Middle frontal gyrus (tissue), 1 donor: ENCODE measurements at regions not wholly inside any gene's neighbourhood (a gene's known extent, or its start where the extent isn't known, plus 50 kb on each side); places are given as distances from the start of the nearest gene placed in this dataset.

ENCODE experiments used
- DNase-seq: peaks from one replicate; pipeline ENCODE4 v3.0.0-alpha.2; 2015; ENCODE audit warnings: low spot score; ENCODE audit errors: extremely low spot score

DNA sequence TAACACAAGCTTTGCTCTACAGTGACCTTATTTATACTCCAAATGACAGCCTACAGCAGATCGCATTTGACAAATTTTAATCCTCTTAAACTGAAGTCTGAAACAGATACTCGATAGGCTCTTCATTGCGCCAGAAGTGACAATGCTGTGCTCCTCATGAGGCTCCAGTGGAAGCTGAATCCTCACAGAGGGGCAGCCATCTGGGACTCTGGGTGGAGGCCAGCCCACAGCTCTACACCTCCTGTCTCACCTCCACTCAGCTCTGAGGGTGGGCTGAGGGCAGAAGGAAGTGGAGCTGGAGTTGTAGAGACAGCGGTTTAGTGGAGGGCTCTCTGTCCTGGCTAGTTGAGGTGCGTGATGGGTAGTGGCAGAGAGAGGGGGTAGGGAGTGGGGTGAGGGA lies 283.3 kb upstream of the ANKRD55 start:
- DNase-seq: no peak

DNA sequence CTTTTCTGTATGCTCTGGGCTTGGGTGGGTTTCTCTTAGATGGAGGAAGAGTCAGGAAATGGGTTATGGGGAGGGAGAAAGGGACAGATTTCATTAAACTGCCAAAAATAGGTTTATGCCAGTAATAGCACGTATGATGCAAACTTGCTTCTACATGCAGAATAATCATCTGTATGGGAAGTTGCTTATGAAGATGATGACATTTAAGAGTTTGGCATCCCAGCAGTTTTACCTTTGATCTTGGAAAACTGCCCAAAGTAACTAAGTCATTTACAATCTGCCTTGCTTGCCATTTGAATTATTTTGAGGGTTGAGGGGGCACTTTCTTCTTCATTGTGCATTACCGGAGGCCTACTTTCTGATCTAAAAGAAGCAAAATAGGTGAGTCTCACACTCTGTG lies 282.9 kb upstream of the ANKRD55 start:
- DNase-seq: no peak

DNA sequence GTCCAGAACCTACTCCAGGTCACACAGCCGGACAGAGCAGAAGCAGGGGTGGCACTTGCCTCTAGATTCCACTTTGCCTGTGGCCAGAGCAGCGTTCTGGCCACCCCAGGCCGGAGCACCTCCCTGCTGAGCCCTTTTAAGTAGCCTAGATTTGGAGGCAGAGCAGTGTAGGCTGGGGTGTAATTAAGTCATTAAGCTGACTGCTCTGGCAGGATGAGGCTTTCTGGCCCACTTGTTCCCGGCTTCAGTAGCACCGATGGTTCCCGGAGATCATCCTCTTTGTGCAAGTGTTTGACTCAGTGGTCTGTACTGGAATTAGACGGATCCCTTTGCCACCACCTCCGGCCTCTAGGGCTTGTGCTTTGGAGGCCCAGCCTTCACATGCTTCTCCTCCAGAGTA lies 281.9 kb upstream of the ANKRD55 start:
- no peak for DNase-seq

DNA sequence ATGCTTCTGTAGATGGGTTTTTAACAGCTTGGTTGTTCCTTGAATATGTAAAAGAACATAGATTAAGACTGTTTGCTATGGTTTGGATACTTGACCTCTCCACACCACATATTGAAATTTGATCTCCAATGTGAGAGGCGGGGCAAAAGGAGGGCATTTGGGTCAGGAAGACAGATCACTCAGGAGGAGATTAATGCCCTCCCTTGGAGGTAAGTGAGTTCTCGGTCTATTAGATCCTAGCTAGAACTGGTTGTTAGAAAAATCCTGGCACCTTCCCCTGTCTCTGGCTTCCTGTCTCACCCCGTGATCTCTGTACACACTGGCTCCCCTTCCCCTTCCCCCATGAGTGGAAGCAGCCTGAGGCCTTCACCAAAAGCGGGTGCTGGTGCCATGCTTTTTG lies 281.1 kb upstream of the ANKRD55 start:
- DNase-seq: no peak

DNA sequence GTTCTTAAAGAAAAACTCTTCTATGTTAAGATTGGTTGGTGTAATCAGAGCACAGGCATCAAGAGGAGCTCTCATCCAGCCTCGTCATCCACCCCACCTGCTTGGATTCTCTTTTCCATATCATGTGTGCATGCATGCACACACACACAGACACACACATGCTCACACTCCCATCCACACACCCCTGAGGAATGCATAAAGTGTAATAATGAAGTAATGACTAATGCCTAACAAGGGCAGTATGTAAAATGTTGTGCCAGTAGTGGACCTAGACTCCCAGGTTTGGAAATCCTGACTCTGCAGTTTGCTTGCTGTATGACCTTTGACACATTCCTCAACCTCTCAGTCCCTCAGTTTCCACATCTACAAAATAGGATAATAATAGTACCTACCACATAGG lies 280.0 kb upstream of the ANKRD55 start:
- DNase-seq: no peak

DNA sequence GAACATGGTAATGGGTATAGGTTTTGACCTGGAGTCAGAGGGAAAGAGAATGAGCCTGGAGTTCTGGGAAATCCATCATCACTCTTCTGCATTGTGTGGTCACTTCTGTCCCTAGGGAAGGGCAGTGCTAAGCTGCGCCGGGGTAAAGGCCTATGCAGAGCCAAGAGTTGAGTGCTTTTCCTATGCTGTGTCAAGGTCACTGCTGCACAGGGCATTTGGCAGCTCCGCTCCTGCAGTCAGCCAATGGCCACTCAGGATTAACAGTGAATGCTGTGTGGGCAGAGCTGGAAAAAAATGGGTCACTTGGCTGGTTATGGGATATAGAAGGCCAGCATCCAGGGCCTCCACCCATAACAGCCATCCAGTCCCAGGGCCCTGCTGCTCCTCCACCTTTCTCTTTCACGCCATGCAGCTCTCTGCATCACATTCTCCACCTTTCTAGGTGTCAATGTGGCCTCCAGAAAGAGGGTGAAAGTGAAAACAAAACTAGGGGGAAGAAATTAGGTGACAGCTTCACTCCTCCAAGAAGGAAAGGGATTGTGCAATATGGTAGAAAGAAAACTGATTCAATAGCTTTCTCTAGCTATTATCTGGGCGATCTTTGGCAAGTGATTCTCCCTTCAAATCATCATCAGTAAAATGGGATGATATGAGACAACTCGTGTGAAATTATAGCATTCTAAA lies 279.3 kb upstream of the ANKRD55 start:
- DNase-seq: no peak

DNA sequence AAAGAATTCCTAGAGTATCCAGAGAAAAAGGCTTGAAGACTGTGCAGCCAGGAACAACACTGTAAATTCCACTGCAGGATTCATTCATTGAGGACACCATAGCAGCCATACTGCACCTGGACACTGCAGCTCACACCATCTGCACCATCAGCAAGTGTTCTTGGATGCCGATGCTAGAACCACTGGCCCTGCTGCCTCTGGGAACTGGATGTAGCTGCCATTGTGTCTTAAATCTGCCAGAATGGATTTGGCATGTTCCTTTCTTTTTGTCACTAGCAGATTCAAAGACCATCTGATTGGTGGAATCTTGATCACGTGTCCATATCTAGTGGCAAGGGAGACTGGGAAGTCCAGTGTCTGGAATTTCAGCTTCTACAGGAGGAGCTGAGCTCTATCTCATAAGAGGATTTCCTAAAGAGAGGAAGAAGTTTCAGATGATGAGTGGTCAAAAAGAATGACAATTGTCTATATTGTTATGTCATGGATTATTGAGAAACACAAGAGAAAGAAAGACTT lies 278.3 kb upstream of the ANKRD55 start:
- no peak for DNase-seq

DNA sequence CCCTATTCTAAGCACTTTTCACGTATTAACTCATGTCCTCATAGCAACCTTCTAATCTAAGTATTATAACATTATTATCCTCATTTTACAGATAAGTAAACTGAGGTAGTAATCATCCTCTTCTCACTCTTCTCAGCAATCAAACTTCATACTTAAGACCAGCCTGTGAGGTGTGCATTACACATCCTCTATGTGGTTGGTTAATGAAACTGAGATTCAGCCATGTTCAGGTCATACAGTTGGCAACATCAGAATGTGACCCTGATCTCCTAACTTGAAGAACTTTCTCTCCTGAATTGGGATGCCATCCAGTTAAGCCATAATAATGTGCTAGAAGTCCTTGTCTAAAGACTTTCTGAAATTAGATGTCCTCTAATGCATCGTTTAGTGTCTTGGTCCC lies 275.1 kb upstream of the ANKRD55 start:
- no peak for DNase-seq

DNA sequence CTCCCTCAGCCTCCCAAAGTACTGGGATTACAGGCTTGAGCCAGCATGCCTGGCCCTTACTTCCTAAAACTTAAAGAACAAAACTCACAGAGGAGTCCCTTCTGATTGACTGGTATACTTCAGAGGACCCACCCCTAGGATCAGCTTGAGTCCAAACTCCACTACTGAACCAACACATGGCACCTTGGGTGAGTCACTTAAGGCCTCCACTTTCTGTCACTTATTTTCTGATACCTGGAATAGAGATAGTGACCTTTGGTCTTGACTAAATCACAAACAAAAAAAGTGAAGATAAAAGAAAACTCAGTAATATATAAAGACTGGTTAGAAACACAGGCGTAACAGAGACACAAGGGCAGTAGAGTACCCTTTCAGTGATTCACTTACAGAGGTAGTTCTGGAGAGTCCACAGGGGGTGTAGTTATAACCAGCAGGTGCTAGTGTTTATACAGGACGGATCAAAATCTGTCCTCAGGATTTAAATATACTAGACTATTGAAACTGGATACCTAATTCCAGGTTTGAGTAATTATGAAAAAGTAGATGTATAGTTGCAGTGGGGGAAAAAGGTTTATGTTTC lies 274.3 kb upstream of the ANKRD55 start:
- DNase-seq: no peak

DNA sequence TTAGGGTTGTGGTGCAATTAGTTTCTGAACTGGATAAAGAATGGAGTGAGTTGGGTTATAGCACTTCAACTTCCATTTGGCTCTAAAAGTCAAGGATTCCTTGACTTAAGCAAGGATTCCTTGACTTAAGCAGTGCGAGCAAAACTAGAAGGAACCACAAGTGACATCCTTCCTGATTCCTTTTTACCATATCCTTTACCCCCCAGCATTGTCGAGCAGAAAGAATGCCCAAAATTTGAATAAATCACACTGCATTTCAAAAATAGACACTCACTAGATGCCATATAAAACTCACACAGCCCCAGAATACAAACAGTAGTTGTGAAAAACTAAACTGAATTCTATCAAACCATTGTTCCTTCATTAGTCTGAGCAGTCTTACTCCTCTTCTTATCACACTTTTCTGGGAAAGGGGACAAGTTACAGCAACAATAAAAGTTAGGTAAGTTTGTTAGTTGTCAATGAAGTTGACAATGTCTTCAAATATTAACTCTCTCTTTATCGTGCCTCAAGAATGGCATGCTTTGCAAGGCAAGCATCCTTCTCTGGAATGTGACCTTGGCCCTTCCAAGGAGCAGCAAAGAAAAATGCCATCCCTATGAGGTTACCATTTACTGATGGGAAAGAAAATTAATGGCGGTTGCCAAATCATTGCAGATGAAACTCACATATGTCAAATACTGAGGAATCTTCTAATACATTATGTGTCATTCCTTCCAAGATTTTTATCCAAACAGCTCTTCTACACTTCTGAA lies 273.3 kb upstream of the ANKRD55 start:
- DNase-seq: no peak

DNA sequence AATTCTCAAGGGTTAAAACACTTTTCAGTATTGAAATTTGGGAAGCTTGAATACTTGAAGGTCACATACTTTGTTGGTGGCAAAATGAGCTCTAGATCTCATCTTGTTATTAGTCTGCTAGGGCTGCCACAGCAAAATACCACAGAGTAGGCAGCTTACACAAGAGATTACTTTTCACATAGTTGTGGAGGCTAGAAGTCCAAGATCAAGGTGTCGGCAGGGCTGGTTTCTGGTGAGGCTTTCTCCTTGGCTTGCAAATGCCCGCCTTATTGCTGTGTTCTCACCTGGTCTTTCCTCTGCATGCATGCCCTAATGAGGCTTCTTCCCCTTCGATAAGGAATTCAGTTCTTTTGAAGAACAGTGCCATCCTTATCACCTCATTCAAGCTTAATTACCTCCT lies 270.8 kb upstream of the ANKRD55 start:
- DNase-seq: no peak

DNA sequence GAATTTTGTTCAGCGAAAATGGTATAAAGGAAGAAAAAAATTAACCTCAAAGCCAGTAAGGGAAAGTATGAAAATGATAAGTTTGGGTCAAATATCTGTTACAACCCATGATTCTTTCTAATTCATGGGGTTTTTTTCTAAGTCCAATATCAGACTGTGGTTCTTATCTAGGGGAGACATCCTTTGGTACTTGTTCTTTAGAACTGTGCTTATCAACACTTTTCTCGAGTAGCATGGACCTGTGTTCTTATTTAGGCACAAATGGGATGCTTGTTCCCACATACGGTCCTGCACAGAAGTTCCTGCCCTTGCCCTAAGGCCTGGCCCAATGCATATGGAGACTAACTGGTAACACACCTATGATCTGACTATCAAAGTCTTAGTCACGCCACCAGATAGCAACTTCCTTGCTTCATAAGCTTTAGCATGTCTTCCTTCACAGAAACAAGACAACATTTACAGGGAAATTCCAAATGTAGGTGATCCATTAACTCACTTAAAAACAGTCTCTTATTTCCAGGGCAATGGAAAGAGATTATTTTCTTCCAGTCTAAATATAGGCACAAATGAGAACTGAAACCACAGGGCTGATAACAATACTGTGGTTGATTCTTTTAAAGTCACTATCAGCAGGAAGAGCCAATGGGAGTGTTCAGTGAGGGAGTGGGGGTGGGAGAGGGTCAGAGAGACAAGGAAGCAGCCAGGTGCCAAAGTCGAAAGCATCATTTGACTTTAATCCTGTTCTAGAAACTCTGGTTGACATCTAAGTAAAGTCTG lies 268.8 kb upstream of the ANKRD55 start:
- no peak for DNase-seq

DNA sequence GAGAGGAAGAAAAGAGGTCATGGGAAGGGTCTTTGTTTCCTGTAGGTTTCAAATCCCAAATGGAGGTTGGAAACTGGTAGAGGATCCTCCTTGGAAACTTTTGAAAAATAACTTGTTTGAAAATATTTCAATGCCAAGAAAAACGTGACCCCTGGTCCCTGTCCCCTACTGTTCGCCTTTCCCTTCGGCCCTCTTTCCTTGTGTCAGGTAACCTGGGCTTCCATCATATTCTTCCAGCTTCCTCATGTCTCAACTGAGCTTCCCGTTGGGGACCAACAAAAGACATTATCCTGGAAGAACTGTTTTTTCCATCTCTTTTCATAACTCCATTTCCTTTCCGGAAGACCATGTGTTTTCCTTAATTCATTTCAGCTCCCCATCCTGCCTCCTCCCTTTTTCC lies 266.8 kb upstream of the ANKRD55 start:
- no peak for DNase-seq

DNA sequence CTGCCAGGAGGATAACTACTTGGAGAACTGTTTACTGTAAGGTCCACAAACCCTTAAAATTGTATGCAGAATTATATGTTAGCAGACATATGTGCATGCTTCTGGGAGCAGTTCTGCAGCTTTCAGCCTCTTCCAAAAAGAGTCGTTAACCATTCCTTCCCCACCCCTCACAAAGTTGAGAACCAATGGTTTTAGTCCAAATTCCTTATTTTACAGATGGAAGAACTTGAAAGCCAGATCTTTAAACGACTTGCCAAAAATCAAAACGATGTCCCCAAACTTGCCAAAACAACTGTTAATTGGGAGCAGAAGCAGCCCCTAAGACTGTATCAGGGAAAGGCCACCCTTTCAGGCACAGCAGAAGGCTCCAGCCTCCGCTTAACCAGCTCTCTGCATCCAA lies 266.4 kb upstream of the ANKRD55 start:
- no peak for DNase-seq

DNA sequence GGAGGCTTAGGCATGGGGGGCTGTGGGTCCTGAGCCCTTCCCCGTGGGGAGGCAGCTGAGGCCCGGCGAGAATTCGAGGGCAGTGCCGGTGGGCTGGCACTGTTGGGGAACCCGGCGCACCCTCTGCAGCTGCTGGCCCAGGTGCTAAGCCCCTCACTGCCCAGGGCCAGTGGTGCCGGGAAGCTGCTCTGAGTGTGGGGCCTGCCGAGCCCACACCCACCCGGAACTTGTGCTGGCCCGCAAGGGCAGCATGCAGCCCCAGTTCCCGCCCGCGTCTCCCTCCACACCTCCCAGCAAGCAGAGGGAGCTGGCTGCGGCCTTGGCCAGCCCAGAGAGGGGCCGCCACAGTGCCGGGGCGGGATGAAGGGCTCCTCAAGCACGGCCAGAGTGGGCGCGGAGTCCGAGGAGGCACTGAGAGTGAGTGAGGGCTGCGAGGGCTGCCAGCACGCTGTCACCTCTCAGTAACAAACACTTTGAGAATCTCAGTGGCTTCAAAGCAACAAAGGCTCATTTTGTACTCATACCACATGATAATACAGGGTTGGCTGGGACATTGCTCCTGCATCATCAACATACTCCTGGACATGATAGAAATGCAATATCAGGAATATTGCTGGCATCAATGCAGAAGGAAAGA lies 265.7 kb upstream of the ANKRD55 start:
- no peak for DNase-seq

DNA sequence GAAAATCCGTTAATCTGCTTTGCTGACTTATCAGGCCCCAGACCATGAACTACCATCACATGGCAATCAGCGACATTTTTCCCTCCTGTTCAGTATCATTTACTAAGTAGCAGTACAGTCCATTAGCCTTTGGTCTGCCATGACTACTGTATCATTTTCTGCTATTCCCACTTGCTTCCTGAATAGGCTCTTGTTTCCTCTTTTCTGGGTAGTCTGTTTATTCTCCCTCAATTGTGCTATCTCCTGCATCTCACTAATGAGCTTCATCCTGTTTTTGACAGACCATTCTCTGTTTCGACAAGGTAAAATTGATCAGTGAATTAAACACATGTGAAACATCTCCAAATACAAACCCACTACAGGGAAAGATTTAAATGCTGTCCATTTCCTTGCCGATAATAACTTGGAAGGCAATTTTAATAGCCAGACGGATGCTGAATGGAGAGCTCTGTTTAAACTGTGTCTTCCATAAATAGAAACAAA lies 263.5 kb upstream of the ANKRD55 start:
- no peak for DNase-seq

DNA sequence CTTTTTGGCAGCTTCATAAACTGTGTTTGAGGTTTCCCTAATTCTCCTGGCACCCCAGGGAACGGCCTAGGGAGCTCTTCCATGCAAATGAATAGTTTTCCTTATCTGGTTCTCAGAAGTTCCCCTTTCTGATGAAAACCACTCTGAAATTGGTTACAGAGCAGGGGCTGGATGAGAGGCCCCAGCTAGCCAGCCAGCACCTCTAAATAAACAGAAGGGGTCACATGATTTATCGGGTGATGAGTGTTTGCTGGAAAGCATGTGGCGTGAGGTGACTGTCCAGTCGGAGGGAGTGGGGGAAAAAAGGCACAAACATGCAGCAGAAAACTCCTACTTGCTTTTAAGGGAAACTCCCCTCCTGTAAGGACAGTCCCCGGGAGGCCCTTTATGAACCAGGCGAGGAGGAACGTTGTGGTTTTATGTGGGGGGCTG lies 261.2 kb upstream of the ANKRD55 start:
- no peak for DNase-seq

DNA sequence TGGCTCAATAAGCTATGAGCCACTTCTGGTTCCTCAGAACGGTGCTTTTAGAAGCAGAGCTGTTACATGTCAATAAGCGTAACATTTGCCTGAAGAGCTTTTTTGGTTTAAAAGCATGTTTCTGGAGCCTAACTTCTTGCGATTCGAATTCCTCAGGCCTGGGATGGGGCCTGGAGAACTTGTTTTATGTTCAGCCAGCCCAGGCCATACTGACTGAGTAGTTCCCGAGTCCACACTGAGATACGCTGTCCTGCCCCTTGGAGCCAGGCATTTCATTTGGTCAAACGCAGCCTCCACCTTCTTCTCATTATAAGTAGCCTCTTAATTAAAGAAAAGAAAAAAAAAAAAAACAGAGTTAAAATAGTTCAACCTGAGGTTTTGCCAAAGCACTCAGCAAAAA lies 260.6 kb upstream of the ANKRD55 start:
- DNase-seq: no peak

DNA sequence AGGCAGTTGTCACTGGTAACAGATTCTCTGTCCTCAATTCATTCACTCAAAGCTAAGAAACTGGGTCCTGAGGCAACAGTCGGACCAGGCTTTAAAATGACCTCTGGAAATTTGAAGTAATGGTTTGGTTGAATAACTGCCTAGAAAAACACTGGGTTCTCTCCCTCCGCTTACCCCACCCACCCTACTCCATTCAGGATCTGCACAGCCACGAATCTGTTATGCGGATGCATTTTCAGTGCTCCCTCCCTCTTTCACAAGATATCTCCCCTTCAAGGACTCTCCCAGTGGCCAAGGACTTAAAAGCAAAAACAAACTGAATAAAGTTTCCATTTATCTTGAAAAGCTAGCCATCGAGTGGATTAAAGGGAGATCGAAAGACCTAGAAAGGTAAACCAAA lies 260.2 kb upstream of the ANKRD55 start:
- no peak for DNase-seq

DNA sequence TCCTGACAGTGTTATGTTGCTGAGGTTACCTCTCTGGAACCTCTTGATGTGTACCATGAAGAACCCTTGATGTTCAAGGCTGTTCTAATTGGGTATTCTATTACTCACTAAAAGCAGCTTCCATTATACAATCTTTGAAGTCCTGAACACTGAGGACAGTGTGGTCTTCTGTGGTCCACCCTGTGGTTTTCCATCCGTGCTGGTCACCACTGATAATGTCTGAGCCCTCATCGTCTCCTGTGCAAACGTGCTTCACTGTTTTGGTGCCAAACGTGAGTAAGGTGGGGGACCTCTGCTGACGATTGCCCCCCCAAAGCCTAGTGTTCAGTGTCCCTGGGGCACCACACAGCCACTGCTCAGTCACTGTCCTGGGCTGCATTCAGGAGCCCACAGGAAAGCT lies 259.7 kb upstream of the ANKRD55 start:
- DNase-seq: no peak

DNA sequence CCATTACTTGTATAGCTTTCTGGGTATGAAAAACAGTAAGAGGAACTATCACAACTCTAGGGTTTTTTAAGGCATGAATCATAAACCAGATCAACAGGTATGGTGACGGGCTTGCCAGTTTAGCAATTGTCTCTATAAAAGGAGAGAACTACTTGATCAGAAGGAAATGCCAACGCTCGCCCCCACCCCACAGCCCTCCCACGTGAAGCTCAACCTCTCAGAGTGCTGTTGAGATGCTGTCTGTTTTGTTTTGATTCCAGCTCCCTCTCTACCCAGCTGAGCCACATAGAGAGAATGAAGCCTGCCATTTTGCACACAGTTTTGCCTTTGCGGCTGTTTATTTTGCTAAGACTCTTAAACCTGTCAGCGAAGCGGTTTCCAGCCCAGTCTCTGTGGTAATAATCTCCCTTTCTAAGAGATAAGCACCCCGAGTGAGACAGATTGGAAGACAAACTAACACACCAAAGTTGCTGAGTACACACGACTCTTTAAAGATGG lies 257.9 kb upstream of the ANKRD55 start:
- no peak for DNase-seq
